Left lung (tissue), 4 donors: ENCODE measurements at regions not wholly inside any gene's neighbourhood (a gene's known extent, or its start where the extent isn't known, plus 50 kb on each side); places are given as distances from the start of the nearest gene placed in this dataset.

ENCODE experiments used
- ATAC-seq: fragments of 200-7000 bp; cut with Tn5 transposase; one replicate; pipeline ENCODE4 v1.9.1; 2020; ENCODE audit warnings: moderate library complexity
- DNase-seq, 4 donors: peaks; one replicate each; pipeline ENCODE4 v3.0.0-alpha.2; 2013 to 2020
- H3K27ac ChIP-seq, 2 donors: fragments of 200-600 bp; sonication (generic) in 1 of 2; one replicate each; pipeline versions ENCODE4 v1.5.0 to v1.8.0; 2020 to 2021
- H3K27me3 ChIP-seq, 2 donors: fragments of 200-600 bp; sonication (generic) in 1 of 2; one replicate each; pipeline versions ENCODE4 v1.5.0 to v1.8.0; 2020 to 2021
- H3K36me3 ChIP-seq, 2 donors: fragments of 200-600 bp; sonication (generic) in 1 of 2; one replicate each; pipeline versions ENCODE4 v1.5.0 to v1.8.0; 2020 to 2021
- H3K4me1 ChIP-seq, 2 donors: fragments of 200-600 bp; one replicate each; pipeline ENCODE4 v1.8.0; 2021
- H3K4me3 ChIP-seq, 2 donors: fragments of 200-600 bp; sonication (generic) in 1 of 2; one replicate each; pipeline versions ENCODE4 v1.5.0 to v1.8.0; 2020 to 2021; ENCODE audit warnings: mild to moderate bottlenecking in 1 of 2
- H3K9me3 ChIP-seq, 2 donors: fragments of 200-600 bp; sonication (generic) in 1 of 2; one replicate each; pipeline versions ENCODE4 v1.5.0 to v1.8.0; 2020 to 2021
- intact Hi-C, 2 donors: fragments of 100-400 bp; cut with DNase I; formaldehyde crosslinking; loops; one replicate each; pipeline versions ENCODE4 v1.11.2 to v1.14.2; 2022
- TF ChIP-seq, protein P1 (sequence below), 2 donors: fragments of 200-600 bp; sonication (generic) in 1 of 2; IDR thresholded peaks; one replicate each; pipeline versions ENCODE4 v1.5.0 to v1.8.0; 2021; ENCODE audit warnings: antibody characterized with exemption in 2 of 2
- donor health status: DM: no; HTN: yes; CAD: no.
- donor health status: DM: no; HTN: no; CAD: no.

DNA sequence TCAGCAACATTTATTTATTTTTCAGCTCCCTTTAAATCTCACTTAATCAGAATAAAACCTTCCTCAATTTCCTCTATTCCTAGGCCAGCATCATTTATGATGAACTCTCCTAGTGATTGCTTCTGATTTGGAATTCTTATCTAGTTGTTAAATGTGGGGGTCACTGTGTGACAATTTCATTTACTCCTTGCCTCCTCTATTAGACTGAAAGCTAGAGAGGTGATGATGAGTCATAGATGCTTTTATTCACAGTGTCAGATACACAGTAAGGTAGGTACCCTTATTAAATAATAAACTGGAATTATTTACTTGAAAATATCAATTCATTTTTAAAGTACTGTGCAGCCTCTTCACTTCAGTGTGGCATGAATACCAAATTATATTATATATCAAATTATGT lies 960.6 kb downstream of the MAT2B start:
- no peaks in the 10 kb centered on the region for H3K4me1 ChIP-seq
- no peak for ATAC-seq
- H3K27ac ChIP-seq = no peak overlapping the region
- H3K27me3 ChIP-seq = no peaks in the 10 kb centered on the region
- no peak overlapping the region for H3K4me3 ChIP-seq
- H3K36me3 ChIP-seq = no peaks in the 10 kb centered on the region
- intact Hi-C loops = no loop called here
- H3K9me3 ChIP-seq = no peaks in the 10 kb centered on the region
- TF ChIP-seq, protein P1, sequence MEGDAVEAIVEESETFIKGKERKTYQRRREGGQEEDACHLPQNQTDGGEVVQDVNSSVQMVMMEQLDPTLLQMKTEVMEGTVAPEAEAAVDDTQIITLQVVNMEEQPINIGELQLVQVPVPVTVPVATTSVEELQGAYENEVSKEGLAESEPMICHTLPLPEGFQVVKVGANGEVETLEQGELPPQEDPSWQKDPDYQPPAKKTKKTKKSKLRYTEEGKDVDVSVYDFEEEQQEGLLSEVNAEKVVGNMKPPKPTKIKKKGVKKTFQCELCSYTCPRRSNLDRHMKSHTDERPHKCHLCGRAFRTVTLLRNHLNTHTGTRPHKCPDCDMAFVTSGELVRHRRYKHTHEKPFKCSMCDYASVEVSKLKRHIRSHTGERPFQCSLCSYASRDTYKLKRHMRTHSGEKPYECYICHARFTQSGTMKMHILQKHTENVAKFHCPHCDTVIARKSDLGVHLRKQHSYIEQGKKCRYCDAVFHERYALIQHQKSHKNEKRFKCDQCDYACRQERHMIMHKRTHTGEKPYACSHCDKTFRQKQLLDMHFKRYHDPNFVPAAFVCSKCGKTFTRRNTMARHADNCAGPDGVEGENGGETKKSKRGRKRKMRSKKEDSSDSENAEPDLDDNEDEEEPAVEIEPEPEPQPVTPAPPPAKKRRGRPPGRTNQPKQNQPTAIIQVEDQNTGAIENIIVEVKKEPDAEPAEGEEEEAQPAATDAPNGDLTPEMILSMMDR (IDR thresholded peaks at IDR 0.05) = no peak
- no peak for DNase-seq

DNA sequence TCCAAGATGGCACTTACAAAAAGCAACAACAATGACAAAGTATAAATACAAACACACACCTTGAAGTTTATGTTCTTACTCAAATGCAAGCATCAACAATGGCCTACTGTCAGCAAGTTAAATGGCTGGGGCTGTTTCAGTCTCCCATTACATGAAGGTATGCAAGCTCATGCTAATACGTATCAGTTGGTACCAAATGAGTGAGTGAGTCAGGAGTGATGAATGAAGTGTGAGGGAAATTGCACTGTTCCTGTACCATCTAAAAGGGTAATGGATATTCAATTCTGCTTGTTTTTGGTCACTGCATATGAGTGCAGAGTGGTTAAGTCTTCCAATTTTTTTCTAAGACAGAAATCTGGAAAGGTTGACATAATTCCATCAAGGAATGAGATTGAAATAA lies 964.9 kb downstream of the MAT2B start:
- H3K4me3 ChIP-seq = no peak overlapping the region
- ATAC-seq = no peak
- H3K27me3 ChIP-seq = peaks cover 0 to 5% of the 10 kb centered on the region in 2 donors
- intact Hi-C loops = no loop called here
- TF ChIP-seq, protein P1 (IDR thresholded peaks at IDR 0.05) = no peak
- no peaks in the 10 kb centered on the region for H3K4me1 ChIP-seq
- no peaks in the 10 kb centered on the region for H3K36me3 ChIP-seq
- DNase-seq = no peak
- peaks cover 0 to 2% of the 10 kb centered on the region in 2 donors for H3K9me3 ChIP-seq
- no peak overlapping the region for H3K27ac ChIP-seq

GRCh38 chr5:164472165-164472564 lies 966.7 kb downstream of the MAT2B start:
- TF ChIP-seq, protein P1 (IDR thresholded peaks at IDR 0.05) = no peak
- peaks cover 0 to 5% of the 10 kb centered on the region in 2 donors for H3K27me3 ChIP-seq
- intact Hi-C loops = no loop called here
- H3K4me1 ChIP-seq = no peaks in the 10 kb centered on the region
- DNase-seq (peak in 2 of 4 donors; percentile 22 to 66), ATAC-seq (peak; percentile 85)
- H3K9me3 ChIP-seq = peaks cover 0 to 2% of the 10 kb centered on the region in 2 donors
- no peak overlapping the region for H3K27ac ChIP-seq
- H3K4me3 ChIP-seq = no peak overlapping the region
- no peaks in the 10 kb centered on the region for H3K36me3 ChIP-seq

DNA sequence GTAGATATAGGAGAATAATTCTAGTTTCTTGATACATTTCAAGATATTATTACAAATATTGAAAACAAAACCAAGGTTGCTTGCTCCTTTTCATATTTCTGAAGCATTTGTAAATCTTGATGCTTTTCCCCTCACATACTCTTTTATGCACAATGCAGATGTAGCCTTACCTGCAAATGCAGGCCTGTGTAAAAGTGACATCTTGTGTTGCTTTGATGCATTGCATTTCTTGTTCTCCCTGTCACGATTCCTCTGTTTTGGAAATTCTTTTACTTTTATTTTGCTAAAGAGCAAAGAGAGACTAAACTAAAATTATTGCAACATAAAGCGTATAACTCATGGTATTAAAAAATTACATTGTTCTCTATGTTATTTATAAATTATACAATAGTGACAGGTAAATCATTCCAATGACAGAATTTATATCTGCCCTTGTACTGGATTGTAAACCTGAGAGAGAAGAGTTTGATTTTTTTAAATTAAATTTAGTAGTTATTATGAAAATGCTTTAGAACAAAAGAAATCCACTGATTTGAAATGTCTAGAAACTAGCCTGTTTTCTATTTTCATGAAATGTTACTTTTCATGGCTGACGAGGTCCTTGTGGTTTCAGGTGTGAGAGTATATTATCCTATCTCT lies 970.0 kb downstream of the MAT2B start:
- peak in 1 of 4 donors; percentile 19 for DNase-seq
- Histone ChIP-seq H3K4me3 (no peak overlapping the region), H3K9me3 (peaks cover 0 to 2% of the 10 kb centered on the region in 2 donors), H3K4me1 (no peaks in the 10 kb centered on the region), H3K36me3 (no peaks in the 10 kb centered on the region), H3K27ac (no peak overlapping the region), H3K27me3 (peaks cover 0 to 5% of the 10 kb centered on the region in 2 donors)
- intact Hi-C loops = no loop called here
- peak; percentile 78 for ATAC-seq
- TF ChIP-seq, protein P1 (IDR thresholded peaks at IDR 0.05) = peak; percentile 22 to 30

DNA sequence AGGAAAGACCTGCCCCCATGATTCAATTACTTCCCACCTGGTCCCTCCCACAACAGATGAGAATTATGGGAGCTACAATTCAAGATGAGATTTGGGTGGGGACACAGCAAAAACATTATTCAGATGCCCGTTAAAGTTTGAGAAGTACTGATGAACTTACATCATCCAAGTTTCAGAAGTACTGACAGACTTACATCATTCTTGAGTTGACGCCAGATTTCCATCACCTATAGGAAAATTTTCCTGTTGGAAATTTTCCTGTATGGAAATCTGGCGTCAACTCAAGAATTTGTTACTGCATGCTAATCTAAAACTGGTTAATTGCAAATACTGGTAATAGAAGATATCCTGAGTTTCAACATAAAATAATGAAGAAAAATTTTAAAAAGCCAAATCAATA lies 975.9 kb downstream of the MAT2B start:
- no peaks in the 10 kb centered on the region for H3K9me3 ChIP-seq
- TF ChIP-seq, protein P1 (IDR thresholded peaks at IDR 0.05) = no peak
- H3K4me3 ChIP-seq = no peak overlapping the region
- H3K4me1 ChIP-seq = no peaks in the 10 kb centered on the region
- H3K27me3 ChIP-seq = no peaks in the 10 kb centered on the region
- H3K27ac ChIP-seq = no peak overlapping the region
- ATAC-seq (no peak), DNase-seq (no peak)
- intact Hi-C loops = no loop called here
- no peaks in the 10 kb centered on the region for H3K36me3 ChIP-seq
